ENCODE measurements at regions not wholly inside any gene's neighbourhood (a gene's known extent, or its start where the extent isn't known, plus 50 kb on each side); places are given as distances from the start of the nearest gene placed in this dataset.

DNA sequence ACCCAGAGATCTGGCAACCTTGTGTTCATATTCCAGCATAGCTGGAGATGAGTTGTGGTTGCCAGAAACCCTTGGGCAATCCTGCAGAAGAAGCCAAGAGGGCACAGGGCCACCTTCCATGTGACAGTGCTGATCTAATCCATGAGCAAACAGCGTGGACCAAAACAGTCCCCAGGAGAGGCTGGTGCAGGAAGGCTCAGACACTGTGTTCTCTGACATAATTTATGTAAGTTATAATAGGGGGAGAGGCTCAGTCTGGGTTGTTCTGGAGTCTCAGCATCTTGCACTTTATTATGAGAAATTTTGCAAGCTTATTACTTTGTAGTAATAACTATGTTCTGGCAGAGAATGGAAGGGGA lies 273.9 kb downstream of the HAPSTR1 start:
- no peaks in the 10 kb centered on the region for H3K27me3 ChIP-seq (ENCODE audit: control insufficient read depth, insufficient read depth, low read length)
- H3K4me3 ChIP-seq (ENCODE audit: insufficient read depth, low read depth, low read length): no peak overlapping the region
- no peak for DNase-seq
- no peaks in the 10 kb centered on the region for H3K36me3 ChIP-seq (replicated peaks; ENCODE audit: control insufficient read depth, insufficient read depth, low read length)

GRCh38 chr16:9366048-9366969 lies 274.9 kb downstream of the HAPSTR1 start:
- Histone ChIP-seq H3K27me3 (ENCODE audit: control insufficient read depth, insufficient read depth, low read length) (no peaks in the 10 kb centered on the region), H3K4me3 (ENCODE audit: insufficient read depth, low read depth, low read length) (no peak overlapping the region), H3K36me3 (replicated peaks; ENCODE audit: control insufficient read depth, insufficient read depth, low read length) (no peaks in the 10 kb centered on the region)
- DNase-seq: no peak

DNA sequence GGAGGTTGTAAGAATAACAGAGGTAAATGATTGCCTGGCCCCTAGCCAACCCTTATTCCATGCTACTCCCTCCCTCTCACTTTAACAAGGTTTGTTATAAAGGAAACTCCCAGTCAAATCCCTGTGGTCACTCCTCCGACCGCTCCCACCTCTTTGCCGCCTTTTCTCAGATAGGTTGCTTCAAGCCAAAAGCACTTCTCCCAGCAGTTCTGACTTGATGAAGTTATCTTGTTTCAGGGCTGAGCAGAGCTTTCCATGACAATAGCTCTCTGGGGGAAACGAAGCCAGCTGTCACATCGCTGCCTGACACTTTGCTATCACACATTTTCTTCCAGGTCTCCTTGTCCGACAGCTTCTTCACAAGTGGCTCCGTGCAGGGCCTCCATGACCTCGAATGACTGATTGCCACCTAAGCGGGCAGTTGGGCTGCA lies 278.6 kb downstream of the HAPSTR1 start:
- Histone ChIP-seq H3K27me3 (ENCODE audit: control insufficient read depth, insufficient read depth, low read length) (no peaks in the 10 kb centered on the region), H3K36me3 (replicated peaks; ENCODE audit: control insufficient read depth, insufficient read depth, low read length) (no peaks in the 10 kb centered on the region), H3K4me3 (ENCODE audit: insufficient read depth, low read depth, low read length) (no peak overlapping the region)
- peak; percentile 13 for DNase-seq

DNA sequence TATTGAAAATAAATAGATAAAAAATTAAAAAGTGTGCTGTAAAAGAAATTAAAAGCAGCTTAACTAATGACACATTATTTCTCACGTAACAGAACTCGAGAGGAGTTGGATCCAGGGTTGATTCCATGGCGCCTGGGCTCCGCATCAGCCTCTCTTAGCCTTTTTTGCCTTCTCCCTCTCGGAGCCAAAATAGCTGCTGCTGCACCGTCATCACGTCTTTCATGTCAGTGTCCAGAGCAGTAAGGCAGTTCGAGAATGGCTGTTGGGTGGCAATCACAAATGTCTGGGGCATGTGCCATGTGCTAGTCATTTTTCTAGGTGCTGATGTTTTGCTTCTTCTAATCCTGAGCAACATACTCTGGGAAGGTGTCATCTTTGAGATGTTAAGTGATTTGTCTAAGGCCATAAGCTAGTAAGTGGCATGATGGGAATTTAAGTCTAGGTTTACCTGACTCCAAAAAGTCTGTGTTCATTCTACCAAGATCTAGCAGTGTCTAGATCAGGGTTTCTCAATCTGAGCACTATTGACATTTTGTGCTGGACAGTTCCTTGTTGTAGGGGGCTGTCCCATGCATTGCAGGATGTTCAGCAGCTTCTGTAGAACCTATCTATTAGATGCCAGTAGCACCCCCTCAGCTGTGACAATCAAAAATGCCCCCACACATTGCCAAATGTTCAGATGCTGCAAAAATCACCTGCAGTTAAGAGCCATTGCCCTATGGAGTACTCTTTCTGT lies 280.4 kb downstream of the HAPSTR1 start:
- Histone ChIP-seq H3K36me3 (replicated peaks; ENCODE audit: control insufficient read depth, insufficient read depth, low read length) (no peaks in the 10 kb centered on the region), H3K4me3 (ENCODE audit: insufficient read depth, low read depth, low read length) (no peak overlapping the region), H3K27me3 (ENCODE audit: control insufficient read depth, insufficient read depth, low read length) (no peaks in the 10 kb centered on the region)
- no peak for DNase-seq

- Histone ChIP-seq H3K36me3 (replicated peaks; ENCODE audit: control insufficient read depth, insufficient read depth, low read length) (no peaks in the 10 kb centered on the region), H3K27me3 (ENCODE audit: control insufficient read depth, insufficient read depth, low read length) (no peaks in the 10 kb centered on the region), H3K4me3 (ENCODE audit: insufficient read depth, low read depth, low read length) (no peak overlapping the region)
- DNase-seq: peak; percentile 51
Observed at GRCh38 chr16:9372934-9373890, 281.8 kb downstream of the HAPSTR1 start.

- Histone ChIP-seq H3K27me3 (ENCODE audit: control insufficient read depth, insufficient read depth, low read length) (no peaks in the 10 kb centered on the region), H3K36me3 (replicated peaks; ENCODE audit: control insufficient read depth, insufficient read depth, low read length) (no peaks in the 10 kb centered on the region), H3K4me3 (ENCODE audit: insufficient read depth, low read depth, low read length) (no peak overlapping the region)
- DNase-seq: no peak
Observed at GRCh38 chr16:9374061-9374460, 282.6 kb downstream of the HAPSTR1 start.

GRCh38 chr16:9378876-9379275 lies 287.4 kb downstream of the HAPSTR1 start:
- DNase-seq: no peak
- Histone ChIP-seq H3K36me3 (replicated peaks; ENCODE audit: control insufficient read depth, insufficient read depth, low read length) (no peaks in the 10 kb centered on the region), H3K4me3 (ENCODE audit: insufficient read depth, low read depth, low read length) (no peak overlapping the region), H3K27me3 (ENCODE audit: control insufficient read depth, insufficient read depth, low read length) (no peaks in the 10 kb centered on the region)

- H3K4me3 ChIP-seq (ENCODE audit: insufficient read depth, low read depth, low read length): no peak overlapping the region
- no peaks in the 10 kb centered on the region for H3K27me3 ChIP-seq (ENCODE audit: control insufficient read depth, insufficient read depth, low read length)
- no peak for DNase-seq
- H3K36me3 ChIP-seq (replicated peaks; ENCODE audit: control insufficient read depth, insufficient read depth, low read length): no peaks in the 10 kb centered on the region
Observed at GRCh38 chr16:9380221-9380620, 288.8 kb downstream of the HAPSTR1 start.

DNA sequence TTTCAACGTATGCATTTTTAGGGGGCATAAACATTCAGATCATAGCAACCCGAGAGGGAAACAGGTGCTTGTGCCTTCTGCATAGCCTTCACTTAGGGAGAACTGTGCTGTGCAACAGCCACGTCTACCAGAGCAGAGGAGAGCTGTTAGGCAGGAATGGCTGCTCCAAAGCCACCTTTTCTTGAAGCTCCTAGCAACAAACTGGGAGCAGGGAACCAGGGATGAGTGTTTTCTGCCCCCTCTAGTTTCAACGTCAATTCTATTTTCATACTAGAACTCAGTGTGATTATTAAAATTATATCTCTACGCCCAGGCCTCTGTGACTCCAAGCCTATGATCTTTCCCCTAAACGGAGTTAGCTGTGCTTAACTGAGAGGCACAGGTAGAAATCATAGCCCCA lies 290.0 kb downstream of the HAPSTR1 start:
- DNase-seq: no peak
- Histone ChIP-seq H3K4me3 (ENCODE audit: insufficient read depth, low read depth, low read length) (no peak overlapping the region), H3K36me3 (replicated peaks; ENCODE audit: control insufficient read depth, insufficient read depth, low read length) (no peaks in the 10 kb centered on the region), H3K27me3 (ENCODE audit: control insufficient read depth, insufficient read depth, low read length) (no peaks in the 10 kb centered on the region)

DNA sequence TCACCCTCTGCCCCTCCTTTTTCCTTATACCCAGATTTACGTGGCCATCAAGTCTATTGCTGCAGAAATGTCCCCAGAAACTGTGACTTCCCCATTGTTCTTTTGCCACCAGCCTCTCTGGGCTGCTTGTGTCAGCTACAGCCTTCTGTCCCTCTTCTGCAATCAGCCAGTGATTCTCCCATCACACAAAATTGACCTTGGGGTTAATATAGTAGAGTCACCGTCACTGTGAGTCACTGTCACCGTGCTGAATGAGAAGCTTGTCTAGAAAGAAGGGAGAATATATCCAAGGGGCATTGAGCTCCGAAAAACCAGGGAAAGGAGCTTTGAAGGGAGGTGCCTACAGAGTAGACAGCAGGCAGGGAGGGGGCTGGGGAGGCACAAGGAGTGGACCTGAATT lies 290.5 kb downstream of the HAPSTR1 start:
- Histone ChIP-seq H3K27me3 (ENCODE audit: control insufficient read depth, insufficient read depth, low read length) (no peaks in the 10 kb centered on the region), H3K4me3 (ENCODE audit: insufficient read depth, low read depth, low read length) (no peak overlapping the region), H3K36me3 (replicated peaks; ENCODE audit: control insufficient read depth, insufficient read depth, low read length) (no peaks in the 10 kb centered on the region)
- DNase-seq: no peak

DNA sequence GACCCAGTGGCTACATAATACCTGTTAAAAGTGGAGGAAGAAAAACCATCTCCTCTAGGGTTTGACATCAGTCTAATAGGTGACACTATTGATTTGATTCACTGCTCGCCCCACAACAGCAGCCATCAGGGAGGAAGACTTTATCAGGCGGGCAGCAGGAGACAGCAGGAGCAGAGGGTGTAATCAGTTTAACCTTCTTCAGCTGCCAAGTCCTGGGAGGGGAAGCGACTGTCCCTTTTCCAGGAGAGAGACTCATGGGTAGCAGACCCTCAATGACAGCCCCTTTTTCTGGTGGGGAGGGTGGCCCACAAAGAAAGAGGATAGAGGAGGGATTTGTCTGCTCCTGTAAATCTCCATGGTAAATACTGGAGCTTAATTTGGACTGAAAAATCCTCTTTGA lies 291.8 kb downstream of the HAPSTR1 start:
- no peak overlapping the region for H3K4me3 ChIP-seq (ENCODE audit: insufficient read depth, low read depth, low read length)
- H3K36me3 ChIP-seq (replicated peaks; ENCODE audit: control insufficient read depth, insufficient read depth, low read length): no peaks in the 10 kb centered on the region
- DNase-seq: no peak
- no peaks in the 10 kb centered on the region for H3K27me3 ChIP-seq (ENCODE audit: control insufficient read depth, insufficient read depth, low read length)

- no peak for DNase-seq
- Histone ChIP-seq H3K4me3 (ENCODE audit: insufficient read depth, low read depth, low read length) (no peak overlapping the region), H3K27me3 (ENCODE audit: control insufficient read depth, insufficient read depth, low read length) (no peaks in the 10 kb centered on the region), H3K36me3 (replicated peaks; ENCODE audit: control insufficient read depth, insufficient read depth, low read length) (no peaks in the 10 kb centered on the region)
Observed at GRCh38 chr16:9384141-9384540, 292.7 kb downstream of the HAPSTR1 start.

DNA sequence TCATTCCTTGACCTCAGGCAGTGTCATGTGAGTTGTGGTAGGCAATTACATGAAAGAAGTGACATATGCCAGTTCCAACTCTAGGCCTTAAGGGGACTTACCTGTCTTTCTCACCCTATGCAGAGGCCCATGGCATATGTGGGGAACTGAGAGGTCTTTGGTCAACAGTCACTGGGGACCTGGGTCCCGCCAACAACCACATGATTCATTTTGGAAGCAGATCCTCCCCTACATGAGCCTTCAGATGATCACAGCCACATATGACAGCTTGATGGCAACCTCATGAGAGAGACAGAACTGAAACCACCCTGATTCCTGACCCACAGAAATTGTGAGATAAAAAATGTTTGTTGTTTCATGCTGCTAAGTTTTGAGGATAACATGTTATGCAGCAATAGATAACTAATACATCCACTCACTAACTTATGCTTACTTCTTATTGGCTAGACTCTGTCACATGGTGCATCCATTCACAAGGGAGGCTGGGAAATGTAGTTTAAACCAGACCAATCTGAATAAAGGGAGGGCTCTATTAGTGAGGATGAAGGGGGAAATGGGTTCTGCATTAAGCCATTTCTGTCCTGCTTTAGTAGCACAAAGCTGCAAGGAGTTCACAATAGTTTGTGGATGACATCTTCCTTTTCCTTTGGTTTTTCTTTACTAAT lies 298.2 kb downstream of the HAPSTR1 start:
- Histone ChIP-seq H3K4me3 (ENCODE audit: insufficient read depth, low read depth, low read length) (no peak overlapping the region), H3K27me3 (ENCODE audit: control insufficient read depth, insufficient read depth, low read length) (no peaks in the 10 kb centered on the region), H3K36me3 (replicated peaks; ENCODE audit: control insufficient read depth, insufficient read depth, low read length) (no peaks in the 10 kb centered on the region)
- DNase-seq: no peak

DNA sequence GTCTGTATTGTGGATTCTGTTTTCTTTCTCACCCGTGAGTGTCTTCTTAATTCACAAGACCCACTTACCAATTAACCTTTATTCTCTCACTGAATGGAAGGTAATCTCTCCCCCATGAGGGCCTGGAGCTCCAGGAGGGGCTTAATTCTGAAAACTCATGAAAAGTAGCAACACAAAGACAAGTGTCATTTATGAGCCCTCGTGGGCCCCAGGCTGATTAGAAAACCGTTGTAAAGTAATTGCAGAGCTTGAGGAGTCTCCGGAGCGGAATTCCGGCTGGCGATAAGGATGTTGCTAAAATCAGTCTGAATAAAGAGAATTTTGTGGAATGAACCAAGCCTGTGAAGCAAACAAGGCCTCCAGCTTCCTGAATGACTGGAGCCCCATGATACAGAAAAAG lies 301.5 kb downstream of the HAPSTR1 start:
- no peak for DNase-seq
- Histone ChIP-seq H3K27me3 (ENCODE audit: control insufficient read depth, insufficient read depth, low read length) (no peaks in the 10 kb centered on the region), H3K4me3 (ENCODE audit: insufficient read depth, low read depth, low read length) (no peak overlapping the region), H3K36me3 (replicated peaks; ENCODE audit: control insufficient read depth, insufficient read depth, low read length) (no peaks in the 10 kb centered on the region)
